ENCODE measurements at regions not wholly inside any gene's neighbourhood (a gene's known extent, or its start where the extent isn't known, plus 50 kb on each side); places are given as distances from the start of the nearest gene placed in this dataset.
A peak's percentile ranks its signal among the peaks of the same experiment; 100 is the strongest.

GRCh38 chr14:64639340-64639821, 64.8 kb upstream of the PLEKHG3 start:
- no peak for DNase-seq

DNA sequence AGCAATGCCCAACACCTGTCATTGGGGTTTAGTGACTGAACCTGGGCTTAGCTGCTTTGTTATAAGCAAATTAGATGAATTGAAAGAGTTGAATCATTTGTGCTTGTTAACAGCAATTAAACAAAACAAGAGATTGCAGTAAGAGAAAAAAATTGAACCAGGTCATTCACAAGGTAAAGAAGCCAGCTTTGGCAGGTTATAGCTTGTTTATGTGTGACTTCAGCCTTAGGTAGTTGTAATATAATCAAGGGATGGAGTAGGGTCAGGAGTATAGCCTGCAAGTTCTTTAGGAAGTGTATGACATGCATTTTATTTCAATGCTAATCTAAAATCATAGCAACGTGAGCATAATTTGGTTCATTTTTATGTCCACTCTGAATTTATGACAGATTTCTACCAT, 63.4 kb upstream of the PLEKHG3 start:
- DNase-seq = no peak

- no peak for DNase-seq
These were observed 62.5 kb upstream of the PLEKHG3 start for GRCh38 chr14:64641760-64642159.

DNA sequence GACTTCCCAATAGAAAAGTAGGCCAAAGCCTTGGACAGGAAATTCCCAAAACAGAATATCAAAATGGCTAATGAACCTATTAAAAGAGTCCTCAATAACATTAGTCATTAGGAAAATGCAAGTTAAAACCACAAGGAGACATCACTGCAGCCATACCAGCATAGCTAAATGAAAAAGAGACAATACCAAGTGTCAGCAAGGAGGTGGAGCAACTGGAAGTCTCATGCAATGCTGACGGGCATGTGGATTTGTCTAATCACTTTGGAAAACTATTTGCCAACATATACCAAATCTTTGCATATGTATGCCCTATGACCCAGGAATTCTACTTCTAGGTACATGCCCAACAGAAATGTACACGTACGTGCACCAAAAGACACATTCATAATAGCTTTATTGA, 60.5 kb upstream of the PLEKHG3 start:
- no peak for DNase-seq

GRCh38 chr14:64644629-64645028, 59.6 kb upstream of the PLEKHG3 start:
- DNase-seq = no peak

- DNase-seq = peak; percentile 83
These were observed 58.9 kb upstream of the PLEKHG3 start for GRCh38 chr14:64645220-64645892.

- DNase-seq = peak; percentile 16
These were observed 58.1 kb upstream of the PLEKHG3 start for GRCh38 chr14:64646103-64646502.

DNA sequence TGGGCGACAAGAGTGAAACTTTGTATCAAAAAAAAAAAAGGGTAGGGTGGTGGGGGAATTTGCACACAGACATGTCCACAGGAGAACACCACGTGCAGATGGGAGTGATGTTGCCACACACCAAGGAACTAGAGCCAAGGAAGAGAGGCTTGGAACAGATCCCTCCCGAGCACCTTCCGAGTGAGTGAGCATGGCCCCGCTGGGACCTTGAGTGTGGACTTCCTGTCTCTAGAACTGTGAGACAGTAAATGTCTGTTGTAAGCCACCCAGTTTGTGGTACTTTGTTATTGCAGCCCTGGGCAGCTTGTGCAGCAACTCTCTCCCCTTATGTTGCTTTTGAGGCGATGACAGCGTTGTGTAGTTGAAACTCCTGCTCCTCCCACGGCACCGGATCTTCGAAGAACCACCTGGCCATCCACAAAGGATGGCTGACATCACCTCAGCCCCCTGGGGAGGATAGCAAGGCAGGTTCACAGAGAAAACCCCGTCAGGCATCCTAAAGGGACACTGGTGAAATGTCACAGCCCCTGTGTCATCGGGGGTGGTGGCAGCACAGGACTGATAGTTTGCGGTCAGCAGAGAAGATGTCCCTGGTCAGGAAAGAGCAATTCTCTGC, 54.7 kb upstream of the PLEKHG3 start:
- DNase-seq = no peak

GRCh38 chr14:64653900-64654245, 50.4 kb upstream of the PLEKHG3 start:
- no peak for DNase-seq

DNA sequence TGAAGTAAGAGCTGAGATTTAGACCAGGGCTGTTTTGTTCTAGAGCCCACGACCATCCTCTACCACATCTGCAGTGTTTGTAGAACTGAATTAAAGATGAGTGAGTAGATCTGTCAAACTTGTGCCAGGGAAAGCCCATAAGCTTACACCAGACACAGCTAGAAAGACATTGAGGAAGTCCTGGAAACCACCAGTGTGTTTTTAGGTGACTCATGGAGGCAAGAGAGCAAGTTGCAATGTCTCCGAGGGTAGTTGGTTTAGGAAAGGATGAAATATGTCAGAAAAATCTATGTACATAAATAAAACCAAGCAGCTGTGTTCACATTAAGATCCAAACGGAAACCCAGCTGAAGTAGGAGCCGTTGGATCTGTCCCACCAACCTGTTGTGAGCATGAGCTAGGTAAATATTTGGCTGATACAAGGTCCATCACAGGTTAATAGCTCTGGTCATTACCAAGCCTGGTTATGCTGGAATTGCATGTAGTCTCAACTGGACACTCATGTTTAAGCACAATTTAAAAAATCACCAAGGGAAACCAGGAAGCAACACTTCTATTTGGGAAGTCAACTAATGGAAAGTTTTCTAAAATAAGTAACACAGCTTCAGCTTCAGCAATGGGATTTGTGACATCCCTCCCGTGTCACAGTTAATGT, 49.9 kb upstream of the PLEKHG3 start:
- peak; percentile 56 for DNase-seq

Data from tongue (tissue), 1 donor.